GM21423 (cell line): ENCODE measurements at regions not wholly inside any gene's neighbourhood (a gene's known extent, or its start where the extent isn't known, plus 50 kb on each side); places are given as distances from the start of the nearest gene placed in this dataset.

Experiments used
- ATAC-seq: cut with Tn5 transposase; IDR thresholded peaks from one replicate; pipeline ENCODE4 v1.9.1; 2021; ENCODE audit warnings: mild to moderate bottlenecking, moderate library complexity; ENCODE audit not compliant: unreplicated experiment

DNA sequence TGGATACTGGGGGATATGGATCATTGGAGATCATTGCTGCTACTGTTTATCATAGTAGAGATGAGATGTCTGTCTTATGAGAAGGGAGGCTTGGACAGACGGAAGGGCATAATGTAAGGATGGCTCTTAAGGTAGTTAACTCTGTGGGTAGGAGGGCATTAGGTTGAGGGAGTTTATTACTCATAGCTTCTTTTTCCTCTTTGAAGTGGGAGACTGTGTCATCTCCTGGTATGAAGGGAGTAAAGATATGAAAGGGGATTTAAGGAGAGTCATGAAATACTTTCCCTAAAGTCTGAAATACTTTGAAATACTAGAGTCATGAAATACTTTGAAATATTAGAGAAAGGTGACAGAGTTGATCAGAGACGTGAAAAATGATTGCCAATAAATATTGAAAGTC lies 255.5 kb upstream of the PITX2 start:
- no peak for ATAC-seq

DNA sequence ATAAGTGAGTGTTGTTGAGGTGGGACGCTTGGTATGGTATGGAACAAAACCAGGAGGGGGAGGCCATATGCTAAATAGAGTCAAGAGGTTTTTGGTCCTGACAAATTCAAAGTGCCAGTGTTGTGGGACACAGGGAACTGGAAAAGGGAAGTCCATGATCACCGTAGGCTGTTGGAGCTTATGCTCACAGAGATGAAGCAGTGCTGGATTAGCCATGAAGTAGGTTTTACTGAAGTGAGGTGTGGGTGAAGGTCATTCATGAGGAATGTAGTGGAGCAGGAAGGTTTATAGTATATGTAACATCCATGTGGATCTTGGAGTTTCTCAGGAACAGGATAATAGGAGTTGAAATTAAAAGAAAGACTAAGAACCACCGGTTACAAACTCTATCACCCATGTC lies 256.1 kb upstream of the PITX2 start:
- no peak for ATAC-seq

DNA sequence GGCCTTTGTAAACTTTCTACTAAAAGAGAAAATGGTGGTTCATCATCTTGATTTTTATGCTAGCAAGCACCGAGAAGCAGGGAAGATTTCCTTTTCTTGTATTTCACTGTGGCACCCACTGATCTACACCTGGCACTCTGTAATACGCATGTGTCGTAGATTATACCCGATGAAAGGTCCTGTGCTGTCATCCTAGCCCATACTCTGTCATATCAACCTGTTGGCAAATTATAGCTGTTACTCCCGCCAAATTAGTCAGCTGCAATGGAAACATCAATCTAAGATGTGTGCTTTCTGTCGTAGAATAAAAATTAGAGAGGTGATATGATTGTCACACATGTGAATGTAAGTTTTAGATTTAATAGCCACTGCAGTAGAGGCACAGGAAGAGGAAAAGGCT lies 263.4 kb upstream of the PITX2 start:
- ATAC-seq: no peak

DNA sequence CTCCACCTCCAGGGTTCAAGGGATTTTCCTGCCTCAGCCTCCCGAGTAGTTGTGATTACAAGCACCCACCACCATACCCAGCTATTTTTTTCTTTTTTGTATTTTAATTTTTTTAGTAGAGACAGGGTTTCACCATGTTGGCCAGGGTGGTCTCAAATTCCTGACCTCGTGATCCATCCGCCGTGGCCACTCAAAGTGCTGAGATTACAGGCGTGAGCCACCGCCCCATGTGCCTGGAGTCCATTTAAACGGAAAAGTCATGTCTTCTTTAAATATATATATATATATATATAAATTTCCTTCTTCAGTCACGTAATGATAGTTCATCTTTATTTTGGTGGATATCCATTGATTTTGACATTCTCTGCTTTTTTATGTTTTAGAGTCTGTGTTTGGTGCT lies 264.0 kb upstream of the PITX2 start:
- ATAC-seq: no peak

DNA sequence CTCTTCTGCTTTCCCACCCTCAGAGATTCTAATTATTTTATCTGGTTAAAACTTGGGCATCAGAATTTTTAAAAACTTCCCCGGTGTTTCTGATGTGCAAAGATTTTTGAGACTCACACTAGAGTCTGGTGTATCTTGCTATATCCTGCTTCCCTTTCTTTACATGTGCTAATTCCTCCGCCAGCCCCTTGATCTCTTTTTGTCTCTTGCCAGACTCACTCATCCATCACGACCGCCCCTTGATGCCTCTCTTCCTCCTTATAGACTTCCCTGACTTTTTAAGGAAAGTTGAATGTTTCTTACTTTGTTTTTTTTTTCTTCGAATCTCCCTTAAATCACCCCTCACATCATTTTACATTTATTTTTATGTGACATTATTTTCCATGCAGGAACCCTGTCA lies 274.9 kb upstream of the PITX2 start:
- no peak for ATAC-seq

DNA sequence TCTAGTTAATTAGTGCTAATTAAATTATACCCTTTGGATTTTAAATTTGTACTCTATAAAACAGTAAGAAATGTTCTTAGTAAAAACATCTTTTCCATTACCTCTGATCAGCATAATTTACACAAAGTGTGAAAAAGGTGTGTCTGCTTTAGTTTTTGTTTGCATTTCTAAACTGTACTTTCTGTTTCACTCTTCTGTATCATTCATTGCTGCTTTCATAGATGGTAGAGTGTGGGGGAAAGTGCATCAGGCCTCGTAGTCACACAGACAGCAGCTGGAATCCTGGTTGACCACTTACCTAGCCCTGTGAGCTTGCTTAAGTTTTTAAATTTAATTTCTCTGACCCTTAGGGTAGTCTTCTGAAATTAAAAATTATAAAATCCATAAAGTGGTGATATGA lies 275.4 kb upstream of the PITX2 start:
- peak; percentile 90 for ATAC-seq

DNA sequence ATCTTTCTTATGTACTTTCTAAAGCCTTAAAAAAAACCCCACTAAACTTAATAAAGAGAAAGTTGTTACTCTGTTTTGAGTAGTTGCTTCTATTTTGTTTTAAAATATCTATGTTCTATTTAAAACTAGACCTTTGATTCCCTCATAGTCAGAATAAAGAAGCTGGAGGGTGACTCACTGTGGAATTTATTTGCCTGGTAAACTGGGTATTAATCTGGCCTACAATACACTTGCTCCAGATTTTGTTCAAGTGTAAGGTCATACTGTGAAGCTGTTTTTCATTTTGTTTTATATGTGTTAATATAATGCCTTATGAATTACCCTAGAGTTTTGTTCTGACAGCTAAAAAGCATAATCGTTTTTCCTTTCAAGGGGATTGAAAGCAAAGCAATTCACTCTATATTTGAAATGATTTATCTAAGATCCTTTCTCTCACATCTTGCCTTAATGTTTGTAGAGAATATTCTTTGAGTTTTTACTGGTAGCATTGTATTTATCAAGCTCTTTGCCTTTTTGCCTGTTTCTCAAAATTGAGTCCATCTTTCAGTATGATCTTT lies 277.4 kb upstream of the PITX2 start:
- ATAC-seq: no peak

DNA sequence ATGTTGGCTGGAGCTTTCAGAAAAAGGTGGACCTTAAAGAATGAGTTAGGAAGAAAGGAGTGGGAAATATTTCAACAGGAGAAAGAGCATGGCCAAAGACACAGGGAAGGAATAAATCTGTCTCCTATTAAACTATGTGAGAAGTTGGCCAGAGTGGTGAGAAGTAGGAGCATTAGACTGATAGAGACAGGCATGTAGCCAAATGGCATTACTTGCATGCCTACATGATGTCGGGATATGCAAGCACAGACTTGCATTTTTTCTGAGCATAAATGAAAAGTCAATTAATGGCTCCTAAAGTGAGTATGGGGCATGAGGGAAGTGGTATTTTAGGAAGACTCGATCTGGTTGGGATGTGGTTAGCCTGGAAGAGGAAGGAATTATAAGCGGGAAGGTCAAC lies 279.6 kb upstream of the PITX2 start:
- no peak for ATAC-seq

DNA sequence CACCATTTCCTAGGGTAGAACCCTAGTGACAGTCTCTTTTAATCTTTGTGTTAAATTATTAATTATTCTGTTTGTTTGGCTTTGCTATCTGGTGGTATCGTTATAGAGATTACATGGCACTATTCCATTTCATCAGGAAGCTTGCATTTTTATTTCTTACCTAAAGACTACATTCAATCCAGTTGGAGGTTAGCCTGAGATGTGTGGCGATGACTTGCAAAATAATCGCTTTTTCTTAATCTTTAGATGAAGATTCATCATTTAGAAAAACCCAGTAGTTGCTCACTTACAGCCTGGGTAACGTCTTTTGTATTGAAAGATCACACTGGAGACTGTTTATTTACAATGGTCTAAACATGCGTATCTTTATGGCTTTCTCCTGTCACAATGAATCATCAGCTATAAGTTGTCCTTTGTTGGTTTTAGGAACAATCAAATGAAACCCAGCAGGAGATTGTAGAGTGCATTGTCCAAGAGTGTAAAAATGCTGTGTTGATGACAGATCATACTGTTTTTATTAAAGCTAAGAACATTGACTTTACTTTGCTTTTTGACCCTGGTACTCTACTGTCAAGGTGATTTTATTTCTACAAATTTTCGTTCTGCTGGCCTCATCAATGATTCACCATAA lies 281.7 kb upstream of the PITX2 start:
- no peak for ATAC-seq

DNA sequence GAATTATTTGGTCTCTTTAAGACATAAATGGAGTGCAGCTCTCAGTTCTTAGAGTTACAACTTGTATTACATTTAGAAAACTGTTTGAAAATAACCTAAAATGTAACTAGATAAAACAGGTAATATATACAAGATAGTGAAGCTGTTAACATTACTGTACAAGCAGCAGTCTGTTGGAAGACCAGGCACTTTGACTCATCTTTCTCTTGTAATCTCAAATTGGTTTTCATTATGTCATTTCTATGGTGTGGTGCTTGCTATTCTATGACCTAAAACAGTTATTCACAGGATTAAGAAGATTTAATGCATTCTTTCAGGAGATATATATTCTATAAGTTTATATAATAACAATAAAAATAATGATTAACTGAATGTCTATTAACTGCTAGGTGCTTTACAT lies 282.5 kb upstream of the PITX2 start:
- no peak for ATAC-seq

DNA sequence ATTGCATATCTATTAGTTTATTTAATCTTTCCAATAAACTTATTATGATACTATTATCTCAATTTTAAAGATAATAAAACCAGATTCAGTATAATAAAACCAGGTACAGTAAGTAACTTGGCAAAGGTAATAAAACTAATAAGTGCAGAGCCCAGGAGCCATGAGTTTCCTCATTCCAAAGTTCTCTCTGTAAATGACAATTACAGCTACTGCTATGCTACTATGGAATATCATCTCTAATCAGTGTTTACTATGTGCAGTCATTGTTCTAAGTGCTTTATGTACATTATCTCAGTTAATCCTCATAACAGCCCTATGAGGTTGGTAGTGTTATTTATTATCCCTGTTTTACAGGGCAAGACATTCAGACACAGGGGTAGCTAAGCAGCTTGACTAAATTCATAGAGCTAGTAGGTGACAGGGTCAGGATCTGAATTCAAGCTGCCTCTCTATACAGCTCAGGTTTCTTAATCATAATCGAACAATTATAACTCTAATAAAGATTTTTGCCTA lies 285.0 kb upstream of the PITX2 start:
- no peak for ATAC-seq

DNA sequence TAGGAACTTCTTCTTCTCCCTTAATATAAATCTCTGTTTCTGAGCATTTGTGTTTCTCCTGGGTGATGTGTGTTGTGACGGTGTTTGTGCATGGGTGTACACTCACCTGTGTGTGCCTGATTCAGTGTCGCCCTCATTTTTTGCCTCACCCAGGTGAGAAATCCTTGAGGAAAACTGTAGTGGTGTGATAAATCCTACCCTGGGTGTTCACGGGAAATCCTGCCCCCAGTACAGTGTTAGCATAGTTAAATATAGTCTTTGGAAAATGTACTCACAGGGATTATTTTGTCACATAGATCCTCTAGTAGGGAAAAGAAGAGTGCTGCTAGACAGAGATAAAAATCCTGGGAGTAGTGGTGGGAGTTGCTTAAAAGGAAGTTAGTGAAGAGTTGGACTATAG lies 291.9 kb upstream of the PITX2 start:
- ATAC-seq: no peak

DNA sequence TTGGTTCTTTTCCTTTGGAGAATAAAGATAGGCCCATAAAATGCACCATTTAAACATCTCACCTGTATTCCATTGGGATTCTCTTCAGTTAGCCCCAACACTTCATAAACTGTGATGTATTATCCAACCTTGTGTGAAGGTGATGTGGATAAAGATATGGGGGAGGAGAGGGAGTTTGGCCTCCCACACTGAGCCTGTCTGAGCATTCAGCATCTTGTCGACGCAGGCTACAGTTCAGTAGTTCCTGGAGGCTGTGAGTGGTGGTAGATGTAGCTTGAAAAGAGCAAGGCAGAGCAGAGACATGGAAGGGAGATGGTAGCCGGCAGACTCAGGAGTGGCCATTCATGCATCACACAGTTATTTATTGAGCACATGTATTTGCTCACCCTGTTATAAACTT lies 292.4 kb upstream of the PITX2 start:
- no peak for ATAC-seq

DNA sequence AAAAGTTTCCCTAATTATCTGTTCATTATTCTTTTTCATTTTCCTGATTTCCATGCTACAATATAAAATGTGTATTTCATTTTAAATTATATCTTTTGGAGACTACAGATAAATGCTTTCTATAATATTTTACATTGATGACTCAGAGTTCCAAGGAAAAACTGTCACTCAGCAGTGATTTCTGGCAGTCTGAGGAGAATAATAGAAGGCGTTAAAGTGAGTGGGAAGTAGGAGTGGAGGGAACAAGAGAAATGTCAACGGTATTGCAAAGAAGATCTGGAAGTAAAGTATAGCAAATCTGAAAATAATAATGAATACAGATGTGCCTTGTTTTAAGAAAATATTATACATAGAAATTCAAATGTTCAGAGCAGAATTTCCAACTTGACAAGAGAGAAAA lies 293.6 kb upstream of the PITX2 start:
- no peak for ATAC-seq

DNA sequence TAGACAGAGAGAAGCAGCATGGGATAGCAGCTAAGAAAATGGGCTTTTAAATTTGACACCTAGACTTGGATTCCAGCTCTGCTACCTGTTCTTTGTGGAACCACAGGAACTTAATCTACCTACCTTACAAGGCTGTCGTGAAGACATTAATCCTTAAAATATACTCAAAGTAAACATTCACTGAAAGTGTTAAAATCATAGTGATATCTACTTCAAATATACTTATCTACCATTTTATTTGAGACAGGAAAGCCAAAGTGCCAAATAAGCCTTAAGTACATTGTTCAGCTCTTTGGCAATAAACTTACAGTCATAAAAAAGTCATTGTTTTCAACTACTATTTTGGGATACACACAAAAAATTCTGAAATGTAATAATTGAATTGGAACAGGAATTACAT lies 295.0 kb upstream of the PITX2 start:
- ATAC-seq: no peak

DNA sequence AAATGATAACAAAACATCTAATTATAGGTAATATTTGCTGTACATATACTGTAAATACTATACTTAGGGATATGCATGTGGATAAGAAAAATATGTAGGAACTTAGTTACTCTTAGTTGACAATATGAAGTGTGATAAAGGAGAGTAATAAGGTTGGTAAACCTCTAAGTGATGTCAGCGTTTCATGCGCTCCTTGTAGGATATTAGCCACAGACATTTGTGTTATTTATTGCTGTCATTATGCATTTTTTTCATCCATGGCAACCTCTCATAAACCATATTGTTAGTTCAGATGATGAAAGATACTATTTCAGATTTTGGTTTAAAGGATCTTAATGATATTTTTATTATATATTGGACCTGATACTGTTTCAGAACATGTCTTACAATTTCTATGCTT lies 298.1 kb upstream of the PITX2 start:
- no peak for ATAC-seq

DNA sequence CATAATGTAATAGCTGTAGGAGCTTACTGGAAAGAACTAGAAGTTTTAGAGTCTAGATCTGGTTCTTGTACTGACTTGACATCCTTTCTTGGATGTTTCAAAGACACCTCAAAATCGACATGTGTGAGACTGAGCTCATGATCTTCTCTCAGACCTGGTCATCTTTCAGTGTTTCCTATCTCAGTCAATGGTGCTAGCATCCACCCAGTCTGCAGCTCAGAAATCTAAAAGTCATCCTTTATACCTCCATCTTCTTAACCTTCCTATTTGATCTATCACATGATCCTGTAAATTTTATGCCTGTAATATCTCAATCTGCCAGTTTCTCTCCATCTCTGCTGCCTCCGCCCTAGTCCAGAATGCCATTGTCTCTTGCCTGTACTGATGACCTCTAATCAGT lies 301.9 kb upstream of the PITX2 start:
- no peak for ATAC-seq

DNA sequence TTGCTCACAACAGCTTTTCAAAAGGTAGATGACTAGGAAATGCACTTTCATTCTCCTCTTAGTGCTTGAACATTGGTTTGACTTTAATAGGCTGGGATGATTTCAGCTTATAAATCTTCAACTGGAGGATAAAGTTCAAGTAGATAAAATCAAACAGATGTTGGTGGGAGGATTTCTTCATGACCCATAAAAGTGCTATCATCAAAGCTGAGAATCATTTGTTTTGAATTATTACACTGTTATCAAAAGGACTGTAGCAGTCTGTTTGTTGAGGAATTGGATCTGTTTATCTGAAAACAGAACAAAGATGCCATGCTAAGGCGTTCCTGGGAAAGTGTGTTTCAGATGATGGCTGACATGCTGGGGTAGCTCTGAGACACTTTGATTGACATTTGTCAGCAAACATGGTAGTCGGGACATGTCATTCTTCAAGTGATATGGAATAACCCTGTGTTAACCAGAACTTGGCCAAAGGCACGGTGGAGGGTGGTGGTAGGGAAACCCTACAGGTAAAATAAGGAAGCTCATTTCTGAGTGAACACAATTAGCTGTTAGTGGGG lies 304.0 kb upstream of the PITX2 start:
- no peak for ATAC-seq

DNA sequence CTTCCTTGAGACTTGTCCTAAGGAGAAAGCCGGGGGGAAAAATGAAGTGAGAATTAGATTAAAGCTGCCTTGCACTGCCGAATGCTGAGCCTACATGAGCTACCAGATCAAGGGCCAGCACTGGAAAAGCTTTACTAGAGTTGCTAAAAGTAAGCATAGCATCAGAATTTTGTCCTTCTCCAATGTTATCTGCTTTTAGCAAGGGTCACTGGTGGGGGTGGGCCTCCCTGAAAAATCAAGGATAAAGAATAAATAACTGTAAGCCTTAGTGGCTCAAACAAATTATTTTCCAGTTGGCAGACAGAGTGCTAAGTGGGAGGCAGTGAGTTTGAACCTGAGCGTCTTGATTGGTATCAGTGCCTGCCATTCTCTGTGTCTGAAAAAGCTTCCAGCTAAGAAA lies 310.5 kb upstream of the PITX2 start:
- ATAC-seq: no peak

DNA sequence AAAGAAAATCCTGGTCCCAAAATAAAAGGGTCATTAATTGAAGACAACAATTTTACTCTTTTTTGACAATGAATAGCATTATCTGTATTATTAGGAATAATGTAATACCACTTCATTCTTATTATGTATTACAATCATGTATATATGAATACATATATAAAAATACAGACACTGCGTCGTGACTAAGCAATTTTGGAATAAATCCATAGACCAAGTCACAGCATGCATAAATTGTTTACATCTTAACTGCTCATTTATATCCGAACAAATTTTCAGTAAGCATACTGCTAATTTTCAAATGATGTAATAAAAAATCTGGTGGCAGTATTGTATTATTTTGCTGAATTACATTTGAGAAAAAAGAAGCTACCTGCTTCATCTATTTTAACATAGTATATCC lies 321.6 kb upstream of the PITX2 start:
- no peak for ATAC-seq

DNA sequence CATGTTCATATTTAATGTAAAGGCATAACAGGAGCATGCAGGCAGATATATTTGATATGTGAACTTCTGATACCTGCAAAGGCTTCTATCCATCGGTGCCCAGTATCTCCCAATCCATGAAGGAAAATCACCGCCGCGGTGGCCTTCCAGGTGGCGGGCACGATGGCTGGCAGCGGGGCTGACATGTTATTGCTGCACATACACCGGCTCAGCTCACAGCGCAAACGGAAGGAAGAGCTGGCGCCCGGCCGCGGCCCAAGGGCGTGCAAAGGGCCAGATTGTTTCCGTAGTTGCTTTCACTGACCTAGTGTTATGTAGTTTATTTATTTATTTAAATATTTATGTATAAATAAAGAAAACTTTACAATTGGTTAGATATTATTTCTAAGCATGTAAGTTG lies 322.7 kb upstream of the PITX2 start:
- no peak for ATAC-seq

DNA sequence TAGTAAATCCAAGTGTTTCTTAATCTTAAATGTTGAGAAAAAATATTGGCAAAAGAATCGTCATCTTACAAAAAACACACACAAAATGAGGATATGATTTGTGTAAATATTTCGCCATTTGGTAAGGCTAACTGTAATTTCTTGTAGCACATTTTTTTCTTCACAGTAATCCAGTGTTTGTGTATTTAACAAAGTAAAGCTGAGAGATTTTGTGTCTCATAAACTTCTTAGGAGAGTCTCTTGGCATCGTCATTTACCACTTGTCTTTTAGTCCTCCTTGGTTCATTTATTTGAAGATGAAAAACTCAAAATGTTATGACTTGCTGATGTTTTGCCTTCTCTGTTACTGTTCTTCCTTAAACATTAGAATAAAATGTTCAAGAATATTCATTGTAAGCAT lies 326.7 kb upstream of the PITX2 start:
- no peak for ATAC-seq

DNA sequence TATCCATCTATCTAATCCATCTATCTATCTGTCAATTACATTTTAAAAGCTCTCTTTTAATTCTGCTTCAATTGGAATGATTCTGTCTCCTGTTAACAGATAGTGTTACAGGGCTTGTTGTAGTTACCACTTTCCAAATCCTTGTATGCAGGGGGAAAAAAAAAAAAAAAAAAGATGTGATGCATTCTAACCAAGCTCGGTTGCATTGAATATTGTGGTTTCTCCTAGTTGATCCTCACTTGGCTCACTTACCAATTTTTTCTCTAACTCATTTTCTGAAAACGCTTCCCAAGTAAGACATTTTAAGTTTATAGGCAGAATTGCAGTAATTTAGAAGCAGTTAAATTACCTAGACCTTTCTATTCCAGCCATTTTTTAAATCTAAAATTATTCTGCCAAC lies 327.9 kb upstream of the PITX2 start:
- no peak for ATAC-seq
